Heart left ventricle (tissue), 16 donors: ENCODE measurements at regions not wholly inside any gene's neighbourhood (a gene's known extent, or its start where the extent isn't known, plus 50 kb on each side); places are given as distances from the start of the nearest gene placed in this dataset.

Experiments
- ATAC-seq, 4 donors: fragments of 200-7000 bp; cut with Tn5 transposase; one replicate each; pipeline ENCODE4 v1.9.1; 2020 to 2022; ENCODE audit warnings: moderate library complexity in 4 of 4, mild to moderate bottlenecking in 3 of 4, moderate number of reproducible peaks in 1 of 4
- DNase-seq, 5 donors: peaks; one replicate each; pipeline ENCODE4 v3.0.0-alpha.2; 2020
- H3K27ac ChIP-seq, 12 donors: fragments of 200-600 bp; sonication (generic) in 4 of 12; one replicate each; pipeline versions ENCODE4 v1.5.0 to v1.8.0; 2016 to 2022; ENCODE audit warnings: mild to moderate bottlenecking in 2 of 12
- H3K27me3 ChIP-seq, 9 donors: fragments of 200-600 bp; sonication (generic) in 2 of 9; one replicate each; pipeline versions ENCODE4 v1.5.1 to v1.8.0; 2016 to 2022; ENCODE audit warnings: mild to moderate bottlenecking in 3 of 9
- H3K36me3 ChIP-seq, 9 donors: fragments of 200-600 bp; sonication (generic) in 2 of 9; one replicate each; pipeline versions ENCODE4 v1.5.0 to v1.8.0; 2018 to 2022; ENCODE audit warnings: mild to moderate bottlenecking in 2 of 9
- H3K4me1 ChIP-seq, 12 donors: fragments of 200-600 bp; sonication (generic) in 4 of 12; one replicate each; pipeline versions ENCODE4 v1.5.0 to v1.8.0; 2016 to 2022; ENCODE audit warnings: mild to moderate bottlenecking in 3 of 12
- H3K4me3 ChIP-seq, 12 donors: fragments of 200-600 bp; sonication (generic) in 4 of 12; one replicate each; pipeline versions ENCODE4 v1.5.0 to v1.8.0; 2017 to 2022; ENCODE audit warnings: mild to moderate bottlenecking in 9 of 12, moderate library complexity in 4 of 12
- H3K9me3 ChIP-seq, 12 donors: fragments of 200-600 bp; sonication (generic) in 4 of 12; one replicate each; pipeline versions ENCODE4 v1.5.0 to v1.8.0; 2016 to 2022; ENCODE audit warnings: mild to moderate bottlenecking in 1 of 12
- CTCF ChIP-seq, 12 donors: fragments of 200-600 bp; sonication (generic) in 4 of 12; IDR thresholded peaks; one replicate each; pipeline versions ENCODE4 v1.5.0 to v1.8.0; 2018 to 2022; ENCODE audit warnings: antibody characterized with exemption in 12 of 12, mild to moderate bottlenecking in 5 of 12
- POLR2A ChIP-seq, 2 donors: fragments of 450-650 bp; IDR thresholded peaks; one replicate each; pipeline ENCODE4 v1.6.1; 2017; ENCODE audit warnings: antibody characterized with exemption in 2 of 2, mild to moderate bottlenecking in 2 of 2, moderate library complexity in 2 of 2
- WGBS, 4 donors: extraction: QIAGEN DNeasy Blood & Tissue Kit in 2 of 4; methylation state at CpG; one replicate each; pipeline versions ENCODE4 v1.1.5 to v1.1.7; 2013 to 2018; 5-methylcytosine and 5-hydroxymethylcytosine counted together
- intact Hi-C, 10 donors: fragments of 100-400 bp; cut with DNase I; formaldehyde crosslinking; loops; one replicate each; pipeline versions ENCODE4 v1.11.1 to v1.14.2; 2022
- donor health status: ischemic (EF 13 %, LVEDD 7.1; RV severe dilation, severe dysfunction).
- donor health status: healthy with polysubstance abuse.
- donor health status: DM: no; HTN: yes; CAD: no.
- donor health status: DM: no; HTN: no; CAD: no.
- donor health status: ischemic (EF 25% LVEDD 6.9; RV normal size, moderate dysfunction).
- donor health status: ischemic (EF 25% LVEDD 5.7; RV mildly dilated, moderate dysfunction).
- donor health status: healthy.
- donor health status: DM: yes; HTN: yes; CAD: no.
- donor health status: ischemic (EF 35%, LVEDD 5.7; RV mildly dilated, moderate dysfunction).
- donor health status: nonischemic (EF 11% LVEDD 7.7; RV severe dilation, severe dysfunction).
- donor health status: DM: yes; HTN: yes; CAD: no.
- donor health status: PGD.
- donor health status: ischemic (EF 29% LVEDD 5.4; RV normal size, mild dysfunction).
- donor health status: nonischemic (EF 23%, LVEDD 6.1; RV moderate dilation, normal function).

GRCh38 chr2:235131334-235132305 lies 179.8 kb downstream of the SH3BP4 start:
- Histone ChIP-seq H3K27ac (no peak overlapping the region), H3K27me3 (peaks cover 0 to 3% (median 0%) of the 10 kb centered on the region in 9 donors), H3K4me1 (no peaks in the 10 kb centered on the region), H3K36me3 (no peaks in the 10 kb centered on the region), H3K9me3 (no peaks in the 10 kb centered on the region), H3K4me3 (no peak overlapping the region)
- 87 to 94% (median 92%) methylated on average over 21 of the region's 21 CpGs for WGBS, 4 donors
- intact Hi-C loops, result loop anchor here in 5 of 10 donors (10.0 kb wide), 3 partner anchors 363 to 543 kb away; partner anchors contain the start of gene AGAP1 (in 2 of the 5)
- no peak for TF ChIP-seq CTCF (IDR thresholded peaks at IDR 0.05)
- no peak for TF ChIP-seq POLR2A (IDR thresholded peaks at IDR 0.05)
- DNase-seq (no peak), ATAC-seq (no peak)

- Histone ChIP-seq H3K27ac (no peak overlapping the region), H3K4me1 (no peaks in the 10 kb centered on the region), H3K4me3 (no peak overlapping the region), H3K36me3 (no peaks in the 10 kb centered on the region), H3K27me3 (peaks cover 0 to 3% (median 0%) of the 10 kb centered on the region in 9 donors), H3K9me3 (no peaks in the 10 kb centered on the region)
- 84 to 97% (median 92%) methylated on average over 2 of the region's 2 CpGs for WGBS, 4 donors
- ATAC-seq, result no peak
- intact Hi-C loops, result loop anchor here in 5 of 10 donors (10.0 kb wide), 3 partner anchors 362 to 542 kb away; partner anchors contain the start of gene AGAP1 (in 2 of the 5)
- TF ChIP-seq CTCF (IDR thresholded peaks at IDR 0.05) (no peak), POLR2A (IDR thresholded peaks at IDR 0.05) (no peak)
- no peak for DNase-seq
Observed at GRCh38 chr2:235132651-235133050, 180.8 kb downstream of the SH3BP4 start.

- H3K27ac ChIP-seq, result no peak overlapping the region
- TF ChIP-seq CTCF (IDR thresholded peaks at IDR 0.05) (no peak), POLR2A (IDR thresholded peaks at IDR 0.05) (no peak)
- DNase-seq (no peak), ATAC-seq (no peak)
- no peak overlapping the region for H3K4me3 ChIP-seq
- intact Hi-C loops, result loop anchor here in 6 of 10 donors (2.0 to 10.0 kb wide), 4 partner anchors 361 to 541 kb away; partner anchors contain the start of gene AGAP1 (in 2 of the 6)
- no peaks in the 10 kb centered on the region for H3K9me3 ChIP-seq
- H3K36me3 ChIP-seq, result no peaks in the 10 kb centered on the region
- WGBS, 4 donors, result 52 to 72% (median 58%) methylated on average over 2 of the region's 2 CpGs
- H3K27me3 ChIP-seq, result peaks cover 0 to 3% (median 0%) of the 10 kb centered on the region in 9 donors
- H3K4me1 ChIP-seq, result no peaks in the 10 kb centered on the region
Observed at GRCh38 chr2:235133837-235134236, 182.0 kb downstream of the SH3BP4 start.

GRCh38 chr2:235134420-235134819 lies 182.6 kb downstream of the SH3BP4 start:
- no peak overlapping the region for H3K4me3 ChIP-seq
- WGBS, 4 donors, result 87 to 93% (median 92%) methylated on average over 3 of the region's 3 CpGs
- peaks cover 0 to 2% (median 0%) of the 10 kb centered on the region in 9 donors for H3K27me3 ChIP-seq
- no peaks in the 10 kb centered on the region for H3K36me3 ChIP-seq
- intact Hi-C loops, result loop anchor here in 6 of 10 donors (2.0 to 10.0 kb wide), 4 partner anchors 360 to 540 kb away; partner anchors contain the start of gene AGAP1 (in 2 of the 6)
- no peaks in the 10 kb centered on the region for H3K9me3 ChIP-seq
- no peak for ATAC-seq
- no peak overlapping the region for H3K27ac ChIP-seq
- TF ChIP-seq POLR2A (IDR thresholded peaks at IDR 0.05), result no peak
- TF ChIP-seq CTCF (IDR thresholded peaks at IDR 0.05), result no peak
- H3K4me1 ChIP-seq, result no peaks in the 10 kb centered on the region
- no peak for DNase-seq
